ENCODE measurements at regions not wholly inside any gene's neighbourhood (a gene's known extent, or its start where the extent isn't known, plus 50 kb on each side); places are given as distances from the start of the nearest gene placed in this dataset.

GRCh38 chr7:22586101-22586785, 86.3 kb upstream of the STEAP1B start (continued):
- TF ChIP-seq REST (IDR thresholded peaks at IDR 0.05; ENCODE audit: low read depth) (no peak), RAD21 (IDR thresholded peaks at IDR 0.05; ENCODE audit: low read depth) (no peak), ZFX (IDR thresholded peaks at IDR 0.05) (no peak)

GRCh38 chr7:22584179-22584578, 84.2 kb upstream of the STEAP1B start:
- ATAC-seq (no peak), DNase-seq (ENCODE audit: low read depth, low spot score) (no peak)
- Histone ChIP-seq H3K27me3 (ENCODE audit: insufficient read depth, low read length) (no peaks in the 10 kb centered on the region), H3K4me1 (ENCODE audit: control insufficient read depth in 1 of 2, insufficient read depth in 2 of 2, low read length in 2 of 2) (peaks cover 9 to 11% of the 10 kb centered on the region in 2 experiments), H3K9ac (ENCODE audit: low read length) (no peak overlapping the region), H4K20me1 (ENCODE audit: insufficient read depth) (no peaks in the 10 kb centered on the region), H3K9me3 (ENCODE audit: control insufficient read depth in 1 of 2, insufficient read depth in 1 of 2, low read depth in 1 of 2, low read length in 2 of 2) (no peaks in the 10 kb centered on the region), H3K9me2 (ENCODE audit: insufficient read depth) (no peaks in the 10 kb centered on the region), H3K4me2 (ENCODE audit: low read length) (no peak overlapping the region), H3K79me2 (ENCODE audit: insufficient read depth, low read length) (no peaks in the 10 kb centered on the region), H3K4me3 (replicated peaks in 1 of 2; ENCODE audit: low read depth in 1 of 2, low read length in 2 of 2) (no peak overlapping the region), H3K27ac (ENCODE audit: low read depth, low read length) (no peak overlapping the region), H3K36me3 (ENCODE audit: control insufficient read depth in 1 of 2, insufficient read depth in 2 of 2, low read length in 2 of 2) (no peaks in the 10 kb centered on the region), H2AFZ (ENCODE audit: low read depth, low read length, poor library complexity, severe bottlenecking) (no peak overlapping the region)
- TF ChIP-seq ZNF274 (IDR thresholded peaks at IDR 0.05; ENCODE audit: low read depth, low read length) (no peak), JUND (IDR thresholded peaks at IDR 0.05) (no peak), EZH2phosphoT487 (IDR thresholded peaks at IDR 0.05; ENCODE audit: borderline replicate concordance) (no peak), EZH2 (IDR thresholded peaks at IDR 0.05) (no peak), FOSL1 (IDR thresholded peaks at IDR 0.05; ENCODE audit: low read depth) (no peak), TCF7L2 (IDR thresholded peaks at IDR 0.05; ENCODE audit: borderline replicate concordance, extremely low read depth, insufficient read depth, insufficient read length) (no peak)
- ChIA-PET RAD21 (ENCODE audit: low non-redundant PET in 1 of 2, low total read pairs in 2 of 2, uncharacterized antibody in 2 of 2, unreplicated experiment in 2 of 2) (no interaction called here), CTCF (no interaction called here), POLR2A (no interaction called here)
- intact Hi-C loops (cut with micrococcal nuclease), result no loop called here
- no TSS peak for BruUV-seq (replicated peaks)

All from HCT116 (cell line).